H1 (cell line): ENCODE measurements at regions not wholly inside any gene's neighbourhood (a gene's known extent, or its start where the extent isn't known, plus 50 kb on each side); places are given as distances from the start of the nearest gene placed in this dataset.

ENCODE experiments used
- CTCF ChIA-PET: fragments of 300-600 bp; sonication (Branson Sonifier 250); formaldehyde crosslinking; loops from one replicate; lab custom pipeline; 2021; ENCODE audit not compliant: partially characterized antibody; lab: Charles Lee
- POLR2A ChIA-PET: fragments of 300-600 bp; sonication (Branson Sonifier 250); formaldehyde crosslinking; loops from one replicate; lab custom pipeline; 2021; ENCODE audit warnings: inconsistent platforms; ENCODE audit not compliant: partially characterized antibody; lab: Charles Lee
- DNase-seq, 2 experiments: peaks; one replicate each; pipeline versions ENCODE4 v3.0.0 to v3.0.0-alpha.2; 2010 to 2022; ENCODE audit warnings: low spot score in 2 of 2, low read depth in 1 of 2, mixed read lengths in 1 of 2
- FAIRE-seq: peaks from 2 replicates; lab custom pipeline; 2011; peaks lifted over from hg19 to GRCh38; lab: Jason Lieb, UNC
- H2AFZ ChIP-seq: 2 replicates; pipeline ENCODE4 v1.8.1; 2012; ENCODE audit warnings: low read length, inconsistent platforms
- H2AK5ac ChIP-seq: 2 replicates; pipeline ENCODE4 v1.6.1; 2013; ENCODE audit warnings: low read depth, low read length
- H2BK120ac ChIP-seq: replicated peaks from 2 replicates; pipeline ENCODE3; 2013; ENCODE audit warnings: low read depth, low read length, inconsistent platforms
- H2BK12ac ChIP-seq: 2 replicates; pipeline ENCODE4 v1.6.1; 2013; ENCODE audit warnings: low read depth, low read length
- H2BK15ac ChIP-seq: 2 replicates; pipeline ENCODE4 v1.6.1; 2013; ENCODE audit warnings: low read length
- H2BK20ac ChIP-seq: 2 replicates; pipeline ENCODE4 v1.6.1; 2013; ENCODE audit warnings: low read length
- H2BK5ac ChIP-seq: 2 replicates; pipeline ENCODE4 v1.6.1; 2013; ENCODE audit warnings: low read depth, low read length
- H3K14ac ChIP-seq: 2 replicates; pipeline ENCODE4 v1.6.1; 2013; ENCODE audit warnings: inconsistent platforms; ENCODE audit not compliant: insufficient read length
- H3K18ac ChIP-seq: 2 replicates; pipeline ENCODE4 v1.6.1; 2013; ENCODE audit warnings: low read length; ENCODE audit errors: extremely low read depth
- H3K23ac ChIP-seq: 2 replicates; pipeline ENCODE4 v1.6.1; 2013; ENCODE audit warnings: inconsistent platforms; ENCODE audit not compliant: insufficient read length
- H3K23me2 ChIP-seq: 2 replicates; pipeline ENCODE4 v1.6.1; 2013; ENCODE audit warnings: low read depth, low read length
- H3K27ac ChIP-seq: 2 replicates; pipeline ENCODE4 v1.6.1; 2011; ENCODE audit warnings: low read depth, low read length, inconsistent platforms
- H3K27me3 ChIP-seq, 4 experiments: replicated peaks in 1 of 4; 1 replicate in 1 of 4; 2 replicates in 3 of 4; pipeline versions ENCODE4 v1.6.1 to v1.8.1; 2011 to 2013; ENCODE audit warnings: low read length in 3 of 4, mild to moderate bottlenecking in 3 of 4, inconsistent platforms in 2 of 4, mixed read lengths in 2 of 4, moderate library complexity in 1 of 4; ENCODE audit not compliant: control insufficient read depth in 3 of 4, insufficient read depth in 3 of 4; ENCODE audit errors: extremely low read depth in 1 of 4
- H3K36me3 ChIP-seq, 4 experiments: 2 replicates each; pipeline versions ENCODE4 v1.6.1 to v1.8.1; 2011 to 2013; ENCODE audit warnings: mild to moderate bottlenecking in 4 of 4, low read length in 3 of 4, moderate library complexity in 2 of 4, control low read depth in 1 of 4, inconsistent platforms in 1 of 4; ENCODE audit not compliant: insufficient read depth in 4 of 4, control insufficient read depth in 2 of 4
- H3K4ac ChIP-seq: replicated peaks from 2 replicates; pipeline ENCODE3; 2013; ENCODE audit warnings: low read length, low read depth, mixed read lengths, inconsistent platforms; ENCODE audit not compliant: insufficient read length
- H3K4me1 ChIP-seq, 4 experiments: replicated peaks in 1 of 4; 1 replicate in 1 of 4; 2 replicates in 3 of 4; pipeline versions ENCODE4 v1.6.1 to v1.8.1; 2011 to 2013; ENCODE audit warnings: low read length in 3 of 4, inconsistent platforms in 2 of 4, mixed read lengths in 1 of 4; ENCODE audit not compliant: insufficient read depth in 4 of 4, control insufficient read depth in 3 of 4
- H3K4me2 ChIP-seq, 2 experiments: 2 replicates each; pipeline versions ENCODE4 v1.6.1 to v1.8.1; 2011 to 2013; ENCODE audit warnings: low read depth in 2 of 2, low read length in 2 of 2, control low read depth in 1 of 2, inconsistent platforms in 1 of 2, mild to moderate bottlenecking in 1 of 2; ENCODE audit not compliant: insufficient read depth in 1 of 2
- H3K4me3 ChIP-seq, 4 experiments: fragments of 200-600, 300-600 bp in 1 of 4; sonication (generic), shearing (Covaris generic), sonication (Bioruptor Twin) in 1 of 4; 2 replicates each; pipeline versions ENCODE4 v1.5.1 to v1.8.1; 2011 to 2016; ENCODE audit warnings: low read length in 4 of 4, low read depth in 3 of 4, control low read depth in 2 of 4, inconsistent platforms in 2 of 4, mild to moderate bottlenecking in 2 of 4, mixed read lengths in 1 of 4, moderate library complexity in 1 of 4; ENCODE audit not compliant: insufficient read depth in 2 of 4; ENCODE audit errors: extremely low read depth in 1 of 4
- H3K56ac ChIP-seq: replicated peaks from 2 replicates; pipeline ENCODE3; 2013; ENCODE audit warnings: low read depth, mild to moderate bottlenecking, mixed read lengths, low read length, inconsistent platforms; ENCODE audit not compliant: insufficient read length
- H3K79me1 ChIP-seq: 2 replicates; pipeline ENCODE4 v1.6.1; 2013; ENCODE audit warnings: low read depth, low read length, control low read depth
- H3K79me2 ChIP-seq, 2 experiments: 2 replicates each; pipeline versions ENCODE4 v1.6.1 to v1.8.1; 2012 to 2013; ENCODE audit warnings: low read length in 2 of 2, mild to moderate bottlenecking in 2 of 2, inconsistent platforms in 1 of 2; ENCODE audit not compliant: insufficient read depth in 2 of 2, control insufficient read depth in 1 of 2
- H3K9ac ChIP-seq, 4 experiments: replicated peaks in 1 of 4; 1 replicate in 1 of 4; 2 replicates in 3 of 4; pipeline versions ENCODE4 v1.6.1 to v1.8.1; 2011 to 2013; ENCODE audit warnings: low read depth in 3 of 4, low read length in 3 of 4, control low read depth in 2 of 4, mild to moderate bottlenecking in 2 of 4, moderate library complexity in 2 of 4, inconsistent platforms in 1 of 4; ENCODE audit errors: extremely low read depth in 1 of 4
- H3K9me3 ChIP-seq, 2 experiments: 2 replicates each; pipeline versions ENCODE4 v1.6.1 to v1.8.1; 2012 to 2013; ENCODE audit warnings: mild to moderate bottlenecking in 2 of 2, moderate library complexity in 2 of 2, control low read depth in 1 of 2, inconsistent platforms in 1 of 2, low read depth in 1 of 2, low read length in 1 of 2, mixed read lengths in 1 of 2; ENCODE audit not compliant: insufficient read depth in 2 of 2
- H4K20me1 ChIP-seq, 2 experiments: replicated peaks in 1 of 2; 2 replicates each; pipeline versions ENCODE3 to v1.8.1; 2011 to 2013; ENCODE audit warnings: inconsistent platforms in 2 of 2, low read length in 2 of 2, mild to moderate bottlenecking in 1 of 2; ENCODE audit not compliant: insufficient read depth in 2 of 2, control insufficient read depth in 1 of 2
- H4K5ac ChIP-seq: 2 replicates; pipeline ENCODE4 v1.6.1; 2013; ENCODE audit warnings: low read length, low read depth, mixed read lengths, inconsistent platforms; ENCODE audit not compliant: insufficient read length
- H4K8ac ChIP-seq: 2 replicates; pipeline ENCODE4 v1.8.0; 2013; ENCODE audit warnings: mild to moderate bottlenecking, moderate library complexity, low read length, inconsistent platforms; ENCODE audit not compliant: insufficient read depth; ENCODE audit errors: extremely low read depth
- H4K91ac ChIP-seq: replicated peaks from 2 replicates; pipeline ENCODE3; 2013; ENCODE audit warnings: low read length, mixed read lengths, inconsistent platforms; ENCODE audit not compliant: insufficient read length
- BRCA1 ChIP-seq: IDR thresholded peaks from 2 replicates; pipeline ENCODE4 v1.6.1; 2012; ENCODE audit warnings: low read depth, low read length, improper control_type of control experiment
- CBX5 ChIP-seq: fragments of 300-800, 300-1000 bp; sonication (generic); IDR thresholded peaks from 2 replicates; pipeline ENCODE4 v1.7.1; 2016; ENCODE audit warnings: antibody characterized with exemption, low read length, low read depth
- CEBPB ChIP-seq: IDR thresholded peaks from 2 replicates; pipeline ENCODE4 v1.6.1; 2012; ENCODE audit warnings: low read depth, low read length
- JUND ChIP-seq: IDR thresholded peaks from 2 replicates; pipeline ENCODE4 v1.6.1; 2011; ENCODE audit warnings: mild to moderate bottlenecking, improper control_type of control experiment, low read length
- RAD21 ChIP-seq, 2 experiments: IDR thresholded peaks in 1 of 2; conservative IDR thresholded peaks in 1 of 2; 2 replicates each; pipeline ENCODE4 v1.6.1; 2011; ENCODE audit warnings: low read depth in 2 of 2, low read length in 2 of 2, improper control_type of control experiment in 1 of 2, inconsistent platforms in 1 of 2, mild to moderate bottlenecking in 1 of 2, moderate library complexity in 1 of 2
- RXRA ChIP-seq: IDR thresholded peaks from 2 replicates; pipeline ENCODE4 v1.6.1; 2011; ENCODE audit warnings: low read depth, mild to moderate bottlenecking, low read length, moderate library complexity; ENCODE audit not compliant: insufficient read depth
- SIRT6 ChIP-seq: IDR thresholded peaks from one replicate; pipeline ENCODE4 v1.7.1; 2012; ENCODE audit warnings: low read length, inconsistent platforms
- TBP ChIP-seq: IDR thresholded peaks from 2 replicates; pipeline ENCODE4 v1.6.1; 2011; ENCODE audit warnings: low read depth, low read length, improper control_type of control experiment
- WGBS, 2 experiments: shearing (Covaris generic) in 1 of 2; methylation state at CpG; one replicate each; pipeline versions ENCODE4 v1.1.6 to v1.1.7; 2013 to 2015; ENCODE audit warnings: low lambda C conversion rate in 2 of 2, mixed read lengths in 2 of 2, inconsistent platforms in 1 of 2, low coverage in 1 of 2, missing lambda C conversion rate in 1 of 2; ENCODE audit not compliant: insufficient replicate concordance in 2 of 2, insufficient coverage in 1 of 2, insufficient read length in 1 of 2; ENCODE audit errors: extremely low coverage in 1 of 2, missing lambda C conversion rate in 1 of 2; 5-methylcytosine and 5-hydroxymethylcytosine counted together

GRCh38 chr3:45317710-45318109 lies 70.7 kb upstream of the LARS2 start:
- Histone ChIP-seq H2AK5ac (no peak overlapping the region), H3K27me3 (no peaks in the 10 kb centered on the region), H3K4ac (no peak overlapping the region), H4K5ac (no peak overlapping the region), H3K23me2 (no peaks in the 10 kb centered on the region), H3K18ac (peak overlapping the region; percentile 75; the same call in 1 of the 2 replicates), H3K9ac (no peak overlapping the region), H2BK12ac (peak overlapping the region; percentile 92; the same call in 1 of the 2 replicates), H3K4me3 (no peak overlapping the region), H2BK15ac (no peak overlapping the region), H2AFZ (no peak overlapping the region), H3K23ac (no peak overlapping the region), H3K9me3 (no peaks in the 10 kb centered on the region), H3K4me2 (no peak overlapping the region), H3K56ac (no peak overlapping the region), H4K8ac (no peak overlapping the region), H3K14ac (no peak overlapping the region), H4K20me1 (no peaks in the 10 kb centered on the region), H3K79me2 (no peaks in the 10 kb centered on the region), H3K79me1 (no peaks in the 10 kb centered on the region), H3K27ac (no peak overlapping the region), H3K36me3 (no peaks in the 10 kb centered on the region; a peak in 1 of 8 replicates), H4K91ac (peak overlapping the region; percentile 8), H2BK120ac (peak overlapping the region; percentile 88), H2BK20ac (peak overlapping the region; percentile 66; the same call in 1 of the 2 replicates), H3K4me1 (peaks cover 11 to 24% (median 21%) of the 10 kb centered on the region in 4 experiments; a peak in 6 of 7 replicates), H2BK5ac (peak overlapping the region; percentile 82; the same call in 1 of the 2 replicates)
- ChIA-PET POLR2A (interaction anchor here (0.6 kb wide), 1 partner anchor 1298 kb away, joined by 3 read pairs; no protein-coding TSS in a partner anchor), CTCF (interaction anchor here (1.8 kb wide), 1 partner anchor 279 kb away, joined by 4 read pairs; no protein-coding TSS in a partner anchor)
- DNase-seq (no peak), FAIRE-seq (no peak)
- WGBS, 2 experiments = 82% methylated on average over 6 of the region's 6 CpGs; no CpG with 5 or more reads in 1 of the 2 experiments
- TF ChIP-seq RAD21 (IDR thresholded peaks at IDR 0.05 in 1 of 2, conservative IDR thresholded peaks at IDR 0.05 in 1 of 2; ENCODE audit: low read depth in 2 of 2, low read length in 2 of 2) (no peak), CEBPB (no peak), JUND (no peak), CBX5 (no peak), RXRA (no peak), SIRT6 (no peak), BRCA1 (no peak), TBP (no peak)
